OCI-LY1 (cell line): ENCODE measurements at regions not wholly inside any gene's neighbourhood (a gene's known extent, or its start where the extent isn't known, plus 50 kb on each side); places are given as distances from the start of the nearest gene placed in this dataset.

Experiments
- CTCF ChIP-seq: fragments of 200-600 bp; sonication (generic), shearing (Covaris generic); IDR thresholded peaks from 2 replicates; pipeline ENCODE4 v1.5.1; 2017; ENCODE audit warnings: mild to moderate bottlenecking, antibody characterized with exemption, low read length, moderate library complexity, mixed read lengths
- EZH2 ChIP-seq: fragments of 200-600 bp; sonication (generic), shearing (Covaris generic); IDR thresholded peaks from 2 replicates; pipeline ENCODE4 v1.8.0; 2017; ENCODE audit warnings: borderline replicate concordance, mixed run types, mild to moderate bottlenecking, antibody characterized with exemption, low read length, moderate library complexity, mixed read lengths

GRCh38 chr11:87616511-87616910 lies 558.7 kb downstream of the RAB38 start:
- TF ChIP-seq CTCF (no peak), EZH2 (no peak)
